ENCODE measurements at regions not wholly inside any gene's neighbourhood (a gene's known extent, or its start where the extent isn't known, plus 50 kb on each side); places are given as distances from the start of the nearest gene placed in this dataset.
"Not testable (repeated sequence)": the region's sequence is repeated elsewhere in the genome, so short reads cannot be mapped to it uniquely, and the experiment has no call there.

DNA sequence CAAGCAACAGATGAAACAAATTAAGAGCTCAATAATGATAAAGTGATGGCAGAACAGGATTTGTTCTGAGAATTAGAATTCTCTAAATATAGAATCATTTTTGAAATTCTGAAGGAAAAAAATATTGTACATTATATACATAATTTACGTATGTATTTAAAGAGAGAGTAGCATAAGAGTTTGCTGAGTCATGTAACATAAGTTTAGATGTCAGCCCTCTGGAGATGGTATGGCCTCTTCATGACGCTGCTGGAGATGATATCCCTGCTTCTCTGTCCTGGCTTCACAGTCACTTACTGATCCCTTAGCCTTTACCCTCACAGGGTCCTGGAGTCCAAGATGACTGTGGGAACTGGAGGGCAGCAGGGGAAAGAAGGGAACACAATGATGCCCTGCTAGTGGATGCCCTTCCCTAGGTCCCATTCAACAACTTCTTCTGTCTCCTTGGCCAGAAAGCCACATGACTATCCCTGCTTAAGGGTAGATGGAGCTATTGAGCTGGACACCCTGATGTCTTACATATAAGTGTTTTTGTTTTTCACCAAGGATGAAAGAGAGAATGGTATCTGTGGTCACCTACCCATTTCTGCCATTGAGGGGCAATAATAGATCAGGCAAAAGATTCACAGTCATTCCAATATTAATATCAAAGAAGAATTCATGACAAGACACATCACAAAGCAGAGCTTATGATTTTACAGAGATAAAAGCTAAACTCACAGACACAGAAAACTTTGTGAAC is 753.1 kb downstream of the TBC1D22A start:
- TF ChIP-seq, protein P1, sequence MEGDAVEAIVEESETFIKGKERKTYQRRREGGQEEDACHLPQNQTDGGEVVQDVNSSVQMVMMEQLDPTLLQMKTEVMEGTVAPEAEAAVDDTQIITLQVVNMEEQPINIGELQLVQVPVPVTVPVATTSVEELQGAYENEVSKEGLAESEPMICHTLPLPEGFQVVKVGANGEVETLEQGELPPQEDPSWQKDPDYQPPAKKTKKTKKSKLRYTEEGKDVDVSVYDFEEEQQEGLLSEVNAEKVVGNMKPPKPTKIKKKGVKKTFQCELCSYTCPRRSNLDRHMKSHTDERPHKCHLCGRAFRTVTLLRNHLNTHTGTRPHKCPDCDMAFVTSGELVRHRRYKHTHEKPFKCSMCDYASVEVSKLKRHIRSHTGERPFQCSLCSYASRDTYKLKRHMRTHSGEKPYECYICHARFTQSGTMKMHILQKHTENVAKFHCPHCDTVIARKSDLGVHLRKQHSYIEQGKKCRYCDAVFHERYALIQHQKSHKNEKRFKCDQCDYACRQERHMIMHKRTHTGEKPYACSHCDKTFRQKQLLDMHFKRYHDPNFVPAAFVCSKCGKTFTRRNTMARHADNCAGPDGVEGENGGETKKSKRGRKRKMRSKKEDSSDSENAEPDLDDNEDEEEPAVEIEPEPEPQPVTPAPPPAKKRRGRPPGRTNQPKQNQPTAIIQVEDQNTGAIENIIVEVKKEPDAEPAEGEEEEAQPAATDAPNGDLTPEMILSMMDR (IDR thresholded peaks at IDR 0.05; ENCODE audit: low read depth, low read length), result no peak
- no peak for DNase-seq (ENCODE audit: extremely low read depth, low read depth)

DNA sequence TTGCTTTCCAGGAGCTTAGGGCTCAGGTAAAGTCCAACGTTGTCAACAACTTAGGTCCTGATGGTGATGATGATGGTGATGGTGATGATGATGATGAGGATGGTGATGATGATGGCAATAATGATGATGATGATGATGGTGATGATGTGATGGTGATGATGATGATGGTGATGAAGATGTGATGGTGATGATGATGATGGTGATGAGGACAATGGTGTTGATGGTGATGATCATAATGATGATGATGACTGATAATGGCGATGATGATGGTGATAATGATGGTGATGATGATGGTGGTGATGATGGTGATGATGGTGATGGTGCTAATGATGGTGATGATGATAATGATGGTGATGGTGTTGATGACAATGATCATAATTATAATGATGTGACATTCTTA is 750.2 kb downstream of the TBC1D22A start:
- DNase-seq (ENCODE audit: extremely low read depth, low read depth), result no peak

DNA sequence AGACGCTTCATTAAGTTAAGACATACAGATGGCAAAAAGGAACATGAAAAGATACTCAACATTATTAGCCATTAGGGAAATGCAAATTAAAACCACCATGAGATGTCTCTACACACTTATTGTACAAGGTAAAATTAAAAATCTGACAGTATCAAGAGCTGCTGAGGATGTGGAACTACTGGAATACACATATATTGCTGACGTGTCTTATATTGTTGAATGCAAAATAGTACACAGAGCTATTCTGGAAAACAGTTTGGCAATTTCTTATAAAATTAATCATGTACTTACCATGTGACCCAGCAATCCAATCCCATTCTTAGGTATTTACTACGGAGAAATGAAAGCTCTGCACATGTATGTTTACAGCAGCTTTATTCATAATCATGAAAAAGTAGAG is 742.5 kb downstream of the TBC1D22A start:
- DNase-seq (ENCODE audit: extremely low read depth, low read depth), result no peak
- TF ChIP-seq, protein P1 (IDR thresholded peaks at IDR 0.05; ENCODE audit: low read depth, low read length), result no peak

More for the DNA sequence above, 750.2 kb downstream of the TBC1D22A start:
- TF ChIP-seq, protein P1 (IDR thresholded peaks at IDR 0.05; ENCODE audit: low read depth, low read length), result no peak

DNA sequence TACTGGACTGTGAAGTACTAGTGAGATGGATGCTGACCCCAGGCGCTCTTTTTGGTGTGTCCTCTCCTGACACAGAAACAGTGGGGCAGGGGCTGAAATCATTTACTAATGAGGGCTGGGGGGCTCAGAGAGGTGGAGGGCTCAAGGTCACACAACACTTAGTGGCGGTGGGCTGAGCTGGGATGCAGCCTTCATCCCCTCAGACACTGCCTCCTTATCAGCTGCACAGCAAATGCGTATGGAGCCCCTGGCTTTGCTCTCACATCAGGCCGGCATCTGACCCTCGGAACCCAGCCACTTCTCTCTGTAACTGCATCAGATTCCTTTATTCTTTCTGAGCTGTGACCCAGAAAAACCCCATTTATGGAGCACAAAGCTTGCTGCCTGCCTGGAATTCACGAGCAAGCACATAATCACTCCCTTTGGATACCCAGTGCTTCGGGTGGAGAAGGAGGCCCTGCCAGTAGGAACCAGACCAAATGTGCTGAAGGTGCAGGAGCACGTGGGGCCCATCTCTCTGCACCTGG is 736.6 kb downstream of the TBC1D22A start:
- TF ChIP-seq, protein P1 (IDR thresholded peaks at IDR 0.05; ENCODE audit: low read depth, low read length), result no peak
- no peak for DNase-seq (ENCODE audit: extremely low read depth, low read depth)

DNA sequence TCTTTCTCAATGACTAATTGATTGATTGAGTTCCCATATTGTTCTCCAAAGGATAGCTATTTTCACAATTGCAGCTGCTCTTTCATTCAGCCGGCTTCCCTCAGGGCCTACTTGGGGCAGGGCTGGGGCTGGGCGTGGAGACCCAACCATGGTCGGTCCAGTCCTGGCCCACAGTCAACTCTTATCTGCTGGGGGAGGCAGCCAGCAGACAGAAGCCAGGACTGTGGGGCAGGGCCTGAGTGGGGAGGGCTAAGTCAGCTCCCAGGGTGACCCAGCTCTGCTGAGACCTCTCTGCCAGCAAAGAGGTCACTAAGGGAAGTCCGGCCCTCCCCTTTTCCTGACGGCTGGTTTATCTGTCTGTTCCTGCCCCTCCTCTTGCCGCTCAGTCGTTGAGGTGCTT is 735.2 kb downstream of the TBC1D22A start:
- no peak for DNase-seq (ENCODE audit: extremely low read depth, low read depth)
- TF ChIP-seq, protein P1 (IDR thresholded peaks at IDR 0.05; ENCODE audit: low read depth, low read length), result no peak

DNA sequence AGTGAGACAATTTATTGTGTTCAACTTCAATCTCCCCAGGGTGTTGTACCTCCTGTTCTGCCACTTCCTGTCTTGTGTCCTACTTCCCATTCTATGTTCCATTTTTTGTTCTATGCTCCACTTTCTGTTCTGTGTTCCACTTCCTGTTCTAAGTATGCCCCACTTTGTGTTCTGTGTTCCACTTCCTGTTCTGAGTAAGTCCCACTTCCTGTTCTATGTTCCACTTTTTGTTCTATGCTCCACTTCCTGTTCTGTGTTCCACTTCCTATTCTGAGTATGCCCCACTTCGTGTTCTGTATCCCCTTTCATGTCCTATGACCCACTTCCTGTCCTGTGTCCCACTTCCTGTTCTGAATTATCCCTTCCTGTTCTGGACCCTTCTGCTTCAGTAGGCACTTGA is 732.7 kb downstream of the TBC1D22A start:
- no peak for DNase-seq (ENCODE audit: extremely low read depth, low read depth)
- TF ChIP-seq, protein P1 (IDR thresholded peaks at IDR 0.05; ENCODE audit: low read depth, low read length), result no peak

DNA sequence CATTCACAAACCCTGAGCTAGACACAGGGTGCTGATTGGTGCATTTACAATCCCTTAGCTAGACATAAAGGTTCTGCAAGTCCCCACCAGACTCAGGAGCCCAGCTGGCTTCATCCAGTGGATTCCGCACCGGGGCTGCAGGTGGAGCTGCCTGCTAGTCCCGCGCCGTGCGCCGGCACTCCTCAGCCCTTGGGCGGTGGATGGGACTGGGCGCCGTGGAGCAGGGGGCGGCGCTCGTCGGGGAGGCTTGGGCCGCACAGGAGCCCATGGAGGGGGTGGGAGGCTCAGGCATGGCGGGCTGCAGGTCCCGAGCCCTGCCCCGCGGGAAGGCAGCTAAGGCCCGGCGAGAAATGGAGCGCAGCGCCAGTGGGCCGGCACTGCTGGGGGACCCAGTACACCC is 725.7 kb downstream of the TBC1D22A start:
- DNase-seq (ENCODE audit: extremely low read depth, low read depth), result not testable (repeated sequence)
